ENCODE measurements at regions not wholly inside any gene's neighbourhood (a gene's known extent, or its start where the extent isn't known, plus 50 kb on each side); places are given as distances from the start of the nearest gene placed in this dataset.

DNA sequence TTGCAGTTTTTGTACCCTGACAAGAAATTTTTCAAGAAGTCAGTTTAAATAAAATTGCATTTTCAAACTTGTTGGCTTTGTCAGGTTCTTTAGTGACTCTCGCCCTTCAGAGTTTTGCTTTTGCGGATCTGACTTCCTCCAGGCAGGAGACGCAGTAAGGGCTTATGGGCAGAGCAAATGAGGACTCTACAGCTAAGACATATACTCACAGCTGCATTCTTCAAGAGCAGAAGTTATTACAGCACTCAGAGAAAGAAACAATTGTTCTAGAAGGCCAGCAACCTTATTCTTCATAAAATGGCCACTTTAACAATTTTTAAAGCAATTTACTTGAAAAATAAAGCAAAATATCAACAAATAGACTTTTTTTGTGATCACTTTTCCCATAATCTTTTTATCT, 438.8 kb upstream of the THRB start:
- no peak for DNase-seq
- TF ChIP-seq, protein P1, sequence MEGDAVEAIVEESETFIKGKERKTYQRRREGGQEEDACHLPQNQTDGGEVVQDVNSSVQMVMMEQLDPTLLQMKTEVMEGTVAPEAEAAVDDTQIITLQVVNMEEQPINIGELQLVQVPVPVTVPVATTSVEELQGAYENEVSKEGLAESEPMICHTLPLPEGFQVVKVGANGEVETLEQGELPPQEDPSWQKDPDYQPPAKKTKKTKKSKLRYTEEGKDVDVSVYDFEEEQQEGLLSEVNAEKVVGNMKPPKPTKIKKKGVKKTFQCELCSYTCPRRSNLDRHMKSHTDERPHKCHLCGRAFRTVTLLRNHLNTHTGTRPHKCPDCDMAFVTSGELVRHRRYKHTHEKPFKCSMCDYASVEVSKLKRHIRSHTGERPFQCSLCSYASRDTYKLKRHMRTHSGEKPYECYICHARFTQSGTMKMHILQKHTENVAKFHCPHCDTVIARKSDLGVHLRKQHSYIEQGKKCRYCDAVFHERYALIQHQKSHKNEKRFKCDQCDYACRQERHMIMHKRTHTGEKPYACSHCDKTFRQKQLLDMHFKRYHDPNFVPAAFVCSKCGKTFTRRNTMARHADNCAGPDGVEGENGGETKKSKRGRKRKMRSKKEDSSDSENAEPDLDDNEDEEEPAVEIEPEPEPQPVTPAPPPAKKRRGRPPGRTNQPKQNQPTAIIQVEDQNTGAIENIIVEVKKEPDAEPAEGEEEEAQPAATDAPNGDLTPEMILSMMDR (IDR thresholded peaks at IDR 0.05) = no peak
- Histone ChIP-seq H3K9me3 (no peaks in the 10 kb centered on the region), H3K4me3 (no peak overlapping the region), H3K36me3 (ENCODE audit: low read depth) (no peaks in the 10 kb centered on the region), H3K4me1 (ENCODE audit: low read depth) (no peaks in the 10 kb centered on the region)
- ATAC-seq = no peak
- intact Hi-C loops (cut with DNase I, micrococcal nuclease) = no loop called here

DNA sequence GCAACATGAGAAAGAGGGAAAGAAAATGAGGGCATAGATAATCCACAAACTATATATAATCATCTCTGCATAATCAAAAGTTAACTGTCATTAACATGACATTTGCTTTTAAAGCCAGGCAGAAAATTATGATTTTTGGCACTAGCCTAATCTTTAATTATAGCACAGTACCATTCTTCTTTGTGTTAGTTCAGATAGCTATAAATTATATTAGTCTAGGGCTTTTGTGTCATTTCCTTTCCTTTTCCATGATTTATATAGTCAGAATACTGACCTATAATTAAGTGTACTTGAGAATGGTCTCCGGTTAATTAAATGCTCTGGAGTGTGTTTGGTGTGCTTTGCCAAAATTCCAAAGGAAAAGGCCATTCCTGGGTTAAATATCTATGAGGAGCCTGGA, 441.9 kb upstream of the THRB start:
- Histone ChIP-seq H3K9me3 (no peaks in the 10 kb centered on the region), H3K4me3 (no peak overlapping the region), H3K4me1 (ENCODE audit: low read depth) (no peaks in the 10 kb centered on the region), H3K36me3 (ENCODE audit: low read depth) (no peaks in the 10 kb centered on the region)
- ATAC-seq (no peak), DNase-seq (no peak)
- intact Hi-C loops (cut with DNase I, micrococcal nuclease) = no loop called here
- TF ChIP-seq, protein P1 (IDR thresholded peaks at IDR 0.05) = no peak

DNA sequence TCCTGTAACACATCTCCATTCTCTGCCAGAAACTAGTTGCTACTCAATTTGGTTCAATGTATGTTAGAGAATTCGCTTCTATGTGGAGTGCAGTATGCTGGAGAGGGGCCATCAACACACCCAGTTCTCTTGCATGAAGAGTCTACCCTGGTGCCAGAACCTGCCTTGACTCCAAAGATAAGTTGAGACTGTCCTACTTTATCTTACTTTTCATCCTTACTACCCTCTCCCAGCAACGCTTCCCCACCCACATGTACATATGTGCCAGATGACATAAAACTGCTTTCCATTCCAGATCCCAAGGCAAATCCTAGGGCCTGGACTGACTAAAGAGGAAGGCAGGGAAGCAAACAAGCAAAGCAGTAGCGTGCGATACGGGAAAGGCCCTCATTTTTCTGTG, 442.6 kb upstream of the THRB start:
- Histone ChIP-seq H3K36me3 (ENCODE audit: low read depth) (no peaks in the 10 kb centered on the region), H3K4me3 (no peak overlapping the region), H3K4me1 (ENCODE audit: low read depth) (no peaks in the 10 kb centered on the region), H3K9me3 (no peaks in the 10 kb centered on the region)
- ATAC-seq (no peak), DNase-seq (no peak)
- TF ChIP-seq, protein P1 (IDR thresholded peaks at IDR 0.05) = no peak
- intact Hi-C loops (cut with DNase I, micrococcal nuclease) = no loop called here

DNA sequence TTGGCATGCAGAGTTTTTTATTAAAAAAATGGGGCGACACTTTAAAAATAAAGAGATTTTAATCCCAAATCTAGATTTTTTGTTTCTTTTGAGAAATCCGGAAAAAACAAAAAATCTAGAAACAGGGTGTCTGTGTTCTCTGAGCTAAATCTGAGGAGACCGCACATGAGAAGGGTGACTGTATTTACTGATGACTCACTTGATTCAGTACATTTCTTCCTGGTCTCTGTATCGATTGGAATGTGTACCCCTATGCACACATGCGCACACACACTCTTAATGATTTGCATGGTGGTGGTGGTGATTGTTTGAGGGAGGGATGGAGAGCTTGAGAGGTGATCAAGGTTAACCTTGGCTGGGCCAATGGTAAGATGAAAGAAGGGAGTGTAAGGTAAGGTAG, 443.1 kb upstream of the THRB start:
- H3K4me3 ChIP-seq = no peak overlapping the region
- DNase-seq = no peak
- H3K36me3 ChIP-seq (ENCODE audit: low read depth) = no peaks in the 10 kb centered on the region
- no peak for ATAC-seq
- TF ChIP-seq, protein P1 (IDR thresholded peaks at IDR 0.05) = no peak
- intact Hi-C loops (cut with DNase I, micrococcal nuclease) = no loop called here
- H3K4me1 ChIP-seq (ENCODE audit: low read depth) = no peaks in the 10 kb centered on the region
- no peaks in the 10 kb centered on the region for H3K9me3 ChIP-seq

DNA sequence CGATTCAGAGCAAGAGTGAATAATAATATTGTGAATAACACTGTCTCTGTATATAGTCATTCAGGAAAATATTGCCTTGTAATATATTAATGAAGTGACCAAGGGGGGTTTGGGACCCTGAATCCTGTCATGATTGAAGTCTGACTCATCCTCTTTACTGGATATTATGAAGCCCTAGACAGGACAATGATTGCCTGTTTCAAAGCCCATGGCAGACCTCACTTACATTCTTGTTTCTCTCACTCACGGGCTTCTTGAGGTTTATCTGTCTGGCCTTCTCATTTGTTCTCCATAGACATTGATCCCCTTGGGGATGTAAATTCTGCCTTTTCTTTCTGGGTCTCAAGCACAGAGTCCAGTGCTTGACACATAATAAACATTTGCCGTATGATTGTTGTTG, 449.3 kb upstream of the THRB start:
- TF ChIP-seq, protein P1 (IDR thresholded peaks at IDR 0.05) = no peak
- no peak overlapping the region for H3K4me3 ChIP-seq
- intact Hi-C loops (cut with DNase I, micrococcal nuclease) = no loop called here
- DNase-seq (no peak), ATAC-seq (no peak)
- no peaks in the 10 kb centered on the region for H3K9me3 ChIP-seq
- H3K36me3 ChIP-seq (ENCODE audit: low read depth) = no peaks in the 10 kb centered on the region
- H3K4me1 ChIP-seq (ENCODE audit: low read depth) = no peaks in the 10 kb centered on the region

DNA sequence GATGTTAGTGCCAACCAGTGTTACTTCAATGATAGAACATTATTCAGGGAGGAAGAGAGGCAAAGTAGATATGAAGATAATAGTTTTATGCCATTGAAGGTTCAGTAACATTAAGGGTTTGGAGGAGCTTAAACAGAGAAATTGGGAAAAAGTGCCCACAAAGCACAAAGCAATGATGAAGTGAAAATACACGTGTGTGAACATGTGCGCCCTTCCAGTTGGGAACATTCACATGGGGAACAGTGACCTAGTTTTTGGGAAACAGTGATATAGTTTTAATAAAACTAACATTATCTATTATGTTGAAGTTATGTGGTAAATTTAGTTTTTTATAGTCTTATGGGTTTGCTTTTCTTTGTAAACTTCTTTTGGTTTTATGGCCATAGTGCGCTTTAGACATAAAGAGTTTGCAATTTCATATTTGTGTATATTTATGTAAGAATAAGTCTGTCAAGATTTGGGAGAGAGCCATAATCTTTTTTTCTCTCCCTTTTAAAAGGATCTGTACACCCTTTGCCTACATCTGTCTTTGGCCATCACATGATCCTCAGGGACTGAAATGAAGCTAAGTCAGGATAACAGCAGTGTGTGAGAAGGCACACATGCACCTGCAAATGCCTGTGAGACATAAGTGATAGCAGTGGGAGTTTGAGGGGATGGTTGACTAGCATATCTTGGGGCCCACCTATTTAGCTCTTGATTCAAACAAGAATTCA, 450.3 kb upstream of the THRB start:
- DNase-seq = no peak
- H3K4me1 ChIP-seq (ENCODE audit: low read depth) = no peaks in the 10 kb centered on the region
- no peaks in the 10 kb centered on the region for H3K36me3 ChIP-seq (ENCODE audit: low read depth)
- no peaks in the 10 kb centered on the region for H3K9me3 ChIP-seq
- H3K4me3 ChIP-seq = no peak overlapping the region
- no peak for ATAC-seq
- TF ChIP-seq, protein P1 (IDR thresholded peaks at IDR 0.05) = no peak
- intact Hi-C loops (cut with DNase I, micrococcal nuclease) = no loop called here

Data from mucosa of descending colon (tissue), 3 donors.